ENCODE measurements at regions not wholly inside any gene's neighbourhood (a gene's known extent, or its start where the extent isn't known, plus 50 kb on each side); places are given as distances from the start of the nearest gene placed in this dataset.

GRCh38 chr10:4730998-4731397 is 95.0 kb upstream of the AKR1E2 start:
- TF ChIP-seq, protein P1, sequence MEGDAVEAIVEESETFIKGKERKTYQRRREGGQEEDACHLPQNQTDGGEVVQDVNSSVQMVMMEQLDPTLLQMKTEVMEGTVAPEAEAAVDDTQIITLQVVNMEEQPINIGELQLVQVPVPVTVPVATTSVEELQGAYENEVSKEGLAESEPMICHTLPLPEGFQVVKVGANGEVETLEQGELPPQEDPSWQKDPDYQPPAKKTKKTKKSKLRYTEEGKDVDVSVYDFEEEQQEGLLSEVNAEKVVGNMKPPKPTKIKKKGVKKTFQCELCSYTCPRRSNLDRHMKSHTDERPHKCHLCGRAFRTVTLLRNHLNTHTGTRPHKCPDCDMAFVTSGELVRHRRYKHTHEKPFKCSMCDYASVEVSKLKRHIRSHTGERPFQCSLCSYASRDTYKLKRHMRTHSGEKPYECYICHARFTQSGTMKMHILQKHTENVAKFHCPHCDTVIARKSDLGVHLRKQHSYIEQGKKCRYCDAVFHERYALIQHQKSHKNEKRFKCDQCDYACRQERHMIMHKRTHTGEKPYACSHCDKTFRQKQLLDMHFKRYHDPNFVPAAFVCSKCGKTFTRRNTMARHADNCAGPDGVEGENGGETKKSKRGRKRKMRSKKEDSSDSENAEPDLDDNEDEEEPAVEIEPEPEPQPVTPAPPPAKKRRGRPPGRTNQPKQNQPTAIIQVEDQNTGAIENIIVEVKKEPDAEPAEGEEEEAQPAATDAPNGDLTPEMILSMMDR (conservative IDR thresholded peaks at IDR 0.05; ENCODE audit: low read depth, low read length): no peak
- TF ChIP-seq EZH2phosphoT487 (IDR thresholded peaks at IDR 0.05; ENCODE audit: borderline replicate concordance, low read length): no peak

Measured in PC-3 (cell line).